Prostate gland (tissue), 2 donors: ENCODE measurements at regions not wholly inside any gene's neighbourhood (a gene's known extent, or its start where the extent isn't known, plus 50 kb on each side); places are given as distances from the start of the nearest gene placed in this dataset.

Source experiments
- CTCF ChIP-seq, 4 experiments: fragments of 200-600 bp in 2 of 4; fragments of 450-650 bp in 2 of 4; sonication (generic) in 2 of 4; IDR thresholded peaks; 1 replicate in 3 of 4; 2 replicates in 1 of 4; pipeline ENCODE4 v1.5.1; 2016 to 2019; ENCODE audit warnings: antibody characterized with exemption in 4 of 4, mild to moderate bottlenecking in 2 of 4, moderate library complexity in 2 of 4
- POLR2AphosphoS5 ChIP-seq: sonication (generic); formaldehyde crosslinking; IDR thresholded peaks from one replicate; pipeline ENCODE4 v1.6.1; 2017; ENCODE audit warnings: antibody characterized with exemption

GRCh38 chr11:122486793-122487495, 168.6 kb upstream of the UBASH3B start:
- TF ChIP-seq CTCF (IDR thresholded peaks at IDR 0.05): no peak
- no peak for TF ChIP-seq POLR2AphosphoS5
